ENCODE measurements at regions not wholly inside any gene's neighbourhood (a gene's known extent, or its start where the extent isn't known, plus 50 kb on each side); places are given as distances from the start of the nearest gene placed in this dataset.

DNA sequence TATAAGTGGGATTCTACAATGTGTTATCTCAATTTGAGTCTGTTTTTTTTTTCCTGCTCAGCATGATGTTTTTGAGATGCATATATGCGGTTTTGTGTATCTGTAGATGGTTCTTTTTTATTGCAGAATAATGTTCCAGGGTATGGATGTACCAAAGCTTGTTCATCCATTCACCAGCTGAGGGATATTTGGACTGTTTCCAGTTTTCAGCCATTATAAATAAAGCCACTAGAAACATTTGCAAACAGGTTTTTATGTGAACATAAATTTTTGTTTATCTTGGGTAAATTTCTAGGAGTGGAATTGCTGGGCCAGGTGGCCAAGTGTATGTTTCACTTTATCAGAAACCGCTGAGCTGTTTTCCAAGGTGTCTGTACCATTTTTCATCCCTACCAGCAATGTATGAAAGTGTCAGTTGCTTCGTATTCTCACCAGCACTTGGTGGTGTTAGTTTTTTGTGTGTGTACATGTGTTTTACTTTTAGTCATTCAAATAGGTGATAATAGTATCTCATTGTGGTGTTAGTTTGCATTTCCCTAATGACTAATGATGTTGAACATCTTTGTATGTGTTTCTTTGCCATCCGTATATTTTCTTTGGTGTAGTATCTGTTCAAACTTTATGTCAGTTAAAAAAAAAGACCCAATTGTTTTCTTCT, 124.2 kb downstream of the CEBPB start:
- Histone ChIP-seq H3K18ac (ENCODE audit: low read length) (no peak overlapping the region), H3K79me1 (ENCODE audit: low read length) (no peaks in the 10 kb centered on the region), H4K8ac (ENCODE audit: low read depth, low read length) (no peak overlapping the region), H2AFZ (ENCODE audit: insufficient read depth, low read length, poor library complexity) (no peak overlapping the region), H2BK120ac (ENCODE audit: insufficient read depth, low read length, poor library complexity) (no peak overlapping the region), H2AK5ac (ENCODE audit: low read length) (no peak overlapping the region), H3K27me3 (ENCODE audit: insufficient read depth, low read length) (no peaks in the 10 kb centered on the region), H3K23ac (ENCODE audit: low read length) (no peak overlapping the region), H3K9me3 (ENCODE audit: insufficient read depth, low read depth, low read length) (peaks cover 2% of the 10 kb centered on the region), H3K14ac (ENCODE audit: low read length) (no peak overlapping the region), H3K79me2 (ENCODE audit: control insufficient read depth, insufficient read depth, low read length, poor library complexity) (no peaks in the 10 kb centered on the region), H3K9ac (ENCODE audit: low read length) (no peak overlapping the region), H3K4me3 (ENCODE audit: low read depth, low read length) (no peak overlapping the region), H3K4me2 (ENCODE audit: low read length) (no peak overlapping the region), H3K4me1 (ENCODE audit: control insufficient read depth in 1 of 2, insufficient read depth in 2 of 2, low read length in 2 of 2) (no peaks in the 10 kb centered on the region), H2BK5ac (ENCODE audit: low read depth, low read length, poor library complexity) (no peak overlapping the region), H2BK12ac (ENCODE audit: low read length) (no peak overlapping the region), H3K4ac (ENCODE audit: low read depth, low read length) (no peak overlapping the region), H3K36me3 (ENCODE audit: control insufficient read depth in 1 of 2, insufficient read depth in 2 of 2, low read length in 2 of 2) (no peaks in the 10 kb centered on the region), H4K91ac (ENCODE audit: low read depth, low read length) (no peak overlapping the region), H3K27ac (ENCODE audit: low read depth, low read length) (no peak overlapping the region), H4K12ac (ENCODE audit: low read depth, low read length) (no peak overlapping the region)
- WGBS (ENCODE audit: extremely low coverage, insufficient coverage, insufficient read length), result no CpG with 5 or more reads among the region's 4 CpGs
- DNase-seq, result no peak

DNA sequence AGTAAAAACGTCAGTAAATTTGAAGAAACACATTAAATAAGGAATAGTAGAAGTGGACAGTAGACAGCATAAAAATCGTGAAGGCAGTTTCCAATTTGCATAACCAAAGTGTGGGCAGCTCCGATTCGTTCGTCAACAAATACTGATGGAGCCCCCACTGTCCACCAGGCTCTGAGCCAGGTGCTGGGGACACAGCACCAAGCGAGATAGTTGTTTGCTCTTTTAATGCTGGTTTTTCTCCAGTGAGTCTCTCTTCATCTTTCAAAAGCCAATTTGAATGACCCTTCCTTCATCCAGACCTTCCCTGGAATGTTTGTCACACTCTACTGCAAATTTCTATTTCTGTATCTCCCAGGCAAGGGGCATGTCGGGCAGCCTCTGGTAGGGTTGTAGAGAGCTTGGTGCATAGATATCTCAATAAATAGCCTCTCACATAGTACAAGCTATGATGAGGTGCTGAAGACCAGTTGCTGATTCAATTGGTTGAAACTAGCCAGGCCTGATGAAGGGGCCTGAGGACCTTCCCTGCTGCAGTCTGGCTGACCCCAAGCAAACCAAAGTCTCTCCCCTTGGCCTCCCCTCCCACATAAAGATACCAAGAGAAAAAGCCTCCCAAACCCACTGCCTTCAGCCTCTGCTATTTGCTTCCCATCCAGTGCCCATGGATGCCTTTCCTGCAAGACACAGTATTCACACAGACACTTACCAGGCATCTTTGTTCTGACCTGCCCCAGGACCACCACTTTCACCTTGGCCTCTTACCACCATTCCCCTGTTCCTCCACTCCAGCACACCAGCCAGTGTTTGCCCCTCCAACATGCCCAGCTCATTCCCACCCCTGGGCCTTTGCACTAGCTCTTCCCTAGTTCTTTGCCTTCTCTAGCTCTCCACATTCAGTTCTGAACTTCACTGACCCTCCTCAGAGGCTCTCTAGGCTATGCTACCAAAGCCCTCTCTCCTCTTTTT, 125.2 kb downstream of the CEBPB start:
- H3K27ac ChIP-seq (ENCODE audit: low read depth, low read length), result no peak overlapping the region
- H3K79me2 ChIP-seq (ENCODE audit: control insufficient read depth, insufficient read depth, low read length, poor library complexity), result no peaks in the 10 kb centered on the region
- DNase-seq, result no peak
- H2AK5ac ChIP-seq (ENCODE audit: low read length), result no peak overlapping the region
- peaks cover 2% of the 10 kb centered on the region for H3K9me3 ChIP-seq (ENCODE audit: insufficient read depth, low read depth, low read length)
- H3K4me1 ChIP-seq (ENCODE audit: control insufficient read depth in 1 of 2, insufficient read depth in 2 of 2, low read length in 2 of 2), result peaks cover 6% of the 10 kb centered on the region in 2 experiments
- no peak overlapping the region for H4K12ac ChIP-seq (ENCODE audit: low read depth, low read length)
- no peak overlapping the region for H3K4me3 ChIP-seq (ENCODE audit: low read depth, low read length)
- no peak overlapping the region for H2AFZ ChIP-seq (ENCODE audit: insufficient read depth, low read length, poor library complexity)
- no peak overlapping the region for H3K14ac ChIP-seq (ENCODE audit: low read length)
- H3K23ac ChIP-seq (ENCODE audit: low read length), result no peak overlapping the region
- H4K8ac ChIP-seq (ENCODE audit: low read depth, low read length), result no peak overlapping the region
- no peak overlapping the region for H2BK120ac ChIP-seq (ENCODE audit: insufficient read depth, low read length, poor library complexity)
- no peaks in the 10 kb centered on the region for H3K36me3 ChIP-seq (ENCODE audit: control insufficient read depth in 1 of 2, insufficient read depth in 2 of 2, low read length in 2 of 2)
- no CpG with 5 or more reads among the region's 7 CpGs for WGBS (ENCODE audit: extremely low coverage, insufficient coverage, insufficient read length)
- H3K27me3 ChIP-seq (ENCODE audit: insufficient read depth, low read length), result no peaks in the 10 kb centered on the region
- no peak overlapping the region for H2BK12ac ChIP-seq (ENCODE audit: low read length)
- no peak overlapping the region for H3K4me2 ChIP-seq (ENCODE audit: low read length)
- H3K9ac ChIP-seq (ENCODE audit: low read length), result no peak overlapping the region
- H4K91ac ChIP-seq (ENCODE audit: low read depth, low read length), result no peak overlapping the region
- peaks cover 8% of the 10 kb centered on the region for H3K79me1 ChIP-seq (ENCODE audit: low read length)
- H3K4ac ChIP-seq (ENCODE audit: low read depth, low read length), result no peak overlapping the region
- no peak overlapping the region for H2BK5ac ChIP-seq (ENCODE audit: low read depth, low read length, poor library complexity)
- no peak overlapping the region for H3K18ac ChIP-seq (ENCODE audit: low read length)

DNA sequence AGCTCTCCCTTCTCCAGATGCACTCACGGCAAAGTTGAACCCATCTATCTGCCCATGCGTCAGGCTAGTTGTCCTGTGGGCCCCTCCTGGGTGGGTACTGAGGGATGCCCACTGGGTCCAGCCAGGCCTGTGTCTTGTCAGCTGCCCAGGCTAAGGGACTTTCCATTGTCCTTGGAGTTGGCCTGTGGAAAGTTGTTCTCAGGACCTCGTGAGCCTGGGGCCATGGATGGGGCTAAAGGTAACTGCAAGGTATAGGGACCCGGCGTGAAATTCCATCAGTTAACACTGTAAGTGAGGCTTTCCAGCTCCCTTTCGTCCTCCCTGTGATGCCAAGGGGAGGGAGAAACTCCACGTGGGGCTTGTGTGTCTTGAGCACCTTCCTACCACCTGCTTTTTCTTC, 126.5 kb downstream of the CEBPB start:
- Histone ChIP-seq H3K4me2 (ENCODE audit: low read length) (no peak overlapping the region), H3K23ac (ENCODE audit: low read length) (no peak overlapping the region), H4K91ac (ENCODE audit: low read depth, low read length) (no peak overlapping the region), H2AFZ (ENCODE audit: insufficient read depth, low read length, poor library complexity) (no peak overlapping the region), H3K4me1 (ENCODE audit: control insufficient read depth in 1 of 2, insufficient read depth in 2 of 2, low read length in 2 of 2) (peaks cover 14% of the 10 kb centered on the region in 2 experiments), H2BK5ac (ENCODE audit: low read depth, low read length, poor library complexity) (no peak overlapping the region), H2BK120ac (ENCODE audit: insufficient read depth, low read length, poor library complexity) (no peak overlapping the region), H3K4me3 (ENCODE audit: low read depth, low read length) (no peak overlapping the region), H3K27ac (ENCODE audit: low read depth, low read length) (no peak overlapping the region), H4K8ac (ENCODE audit: low read depth, low read length) (no peak overlapping the region), H3K18ac (ENCODE audit: low read length) (no peak overlapping the region), H3K9me3 (ENCODE audit: insufficient read depth, low read depth, low read length) (peaks cover 2% of the 10 kb centered on the region), H3K79me2 (ENCODE audit: control insufficient read depth, insufficient read depth, low read length, poor library complexity) (peaks cover 1% of the 10 kb centered on the region), H3K27me3 (ENCODE audit: insufficient read depth, low read length) (no peaks in the 10 kb centered on the region), H3K36me3 (ENCODE audit: control insufficient read depth in 1 of 2, insufficient read depth in 2 of 2, low read length in 2 of 2) (no peaks in the 10 kb centered on the region), H4K12ac (ENCODE audit: low read depth, low read length) (no peak overlapping the region), H3K14ac (ENCODE audit: low read length) (no peak overlapping the region), H3K4ac (ENCODE audit: low read depth, low read length) (no peak overlapping the region), H3K79me1 (ENCODE audit: low read length) (peaks cover 14% of the 10 kb centered on the region), H2AK5ac (ENCODE audit: low read length) (no peak overlapping the region), H3K9ac (ENCODE audit: low read length) (no peak overlapping the region), H2BK12ac (ENCODE audit: low read length) (no peak overlapping the region)
- no peak for DNase-seq
- no CpG with 5 or more reads among the region's 7 CpGs for WGBS (ENCODE audit: extremely low coverage, insufficient coverage, insufficient read length)

DNA sequence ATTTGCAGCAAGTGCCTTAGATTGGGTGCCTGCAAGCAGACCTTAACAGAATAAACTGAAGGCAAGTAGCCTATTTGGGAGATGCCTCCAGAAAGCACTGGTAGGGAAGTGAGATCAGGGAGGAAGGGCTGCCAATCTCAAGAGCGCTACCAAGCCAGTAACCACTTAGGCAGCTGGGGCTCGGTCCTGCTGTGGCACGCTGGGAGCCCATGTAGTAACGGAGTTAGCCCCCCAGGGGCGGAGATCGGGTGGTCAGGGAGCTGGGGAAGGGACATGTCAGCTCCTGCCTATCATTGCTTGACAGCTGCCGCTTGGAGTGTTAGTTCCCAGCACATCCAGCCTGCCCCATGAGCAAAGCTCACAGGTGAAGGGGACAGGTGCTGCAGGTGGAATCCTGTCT, 127.0 kb downstream of the CEBPB start:
- WGBS (ENCODE audit: extremely low coverage, insufficient coverage, insufficient read length), result no CpG with 5 or more reads among the region's 7 CpGs
- Histone ChIP-seq H3K27ac (ENCODE audit: low read depth, low read length) (no peak overlapping the region), H3K4me2 (ENCODE audit: low read length) (no peak overlapping the region), H4K12ac (ENCODE audit: low read depth, low read length) (no peak overlapping the region), H3K23ac (ENCODE audit: low read length) (no peak overlapping the region), H3K9me3 (ENCODE audit: insufficient read depth, low read depth, low read length) (peaks cover 2% of the 10 kb centered on the region), H3K4me3 (ENCODE audit: low read depth, low read length) (no peak overlapping the region), H3K4ac (ENCODE audit: low read depth, low read length) (no peak overlapping the region), H3K18ac (ENCODE audit: low read length) (no peak overlapping the region), H3K79me2 (ENCODE audit: control insufficient read depth, insufficient read depth, low read length, poor library complexity) (peaks cover 2% of the 10 kb centered on the region), H2AK5ac (ENCODE audit: low read length) (no peak overlapping the region), H2BK120ac (ENCODE audit: insufficient read depth, low read length, poor library complexity) (no peak overlapping the region), H4K8ac (ENCODE audit: low read depth, low read length) (no peak overlapping the region), H4K91ac (ENCODE audit: low read depth, low read length) (no peak overlapping the region), H2AFZ (ENCODE audit: insufficient read depth, low read length, poor library complexity) (no peak overlapping the region), H3K79me1 (ENCODE audit: low read length) (peaks cover 15% of the 10 kb centered on the region), H3K4me1 (ENCODE audit: control insufficient read depth in 1 of 2, insufficient read depth in 2 of 2, low read length in 2 of 2) (peaks cover 16% of the 10 kb centered on the region in 2 experiments), H2BK12ac (ENCODE audit: low read length) (no peak overlapping the region), H2BK5ac (ENCODE audit: low read depth, low read length, poor library complexity) (no peak overlapping the region), H3K9ac (ENCODE audit: low read length) (no peak overlapping the region), H3K36me3 (ENCODE audit: control insufficient read depth in 1 of 2, insufficient read depth in 2 of 2, low read length in 2 of 2) (no peaks in the 10 kb centered on the region), H3K14ac (ENCODE audit: low read length) (no peak overlapping the region), H3K27me3 (ENCODE audit: insufficient read depth, low read length) (no peaks in the 10 kb centered on the region)
- DNase-seq, result no peak
